GM19467 (cell line): ENCODE measurements at regions not wholly inside any gene's neighbourhood (a gene's known extent, or its start where the extent isn't known, plus 50 kb on each side); places are given as distances from the start of the nearest gene placed in this dataset.
"Not testable (repeated sequence)": the region's sequence is repeated elsewhere in the genome, so short reads cannot be mapped to it uniquely, and the experiment has no call there.

Experiments
- ATAC-seq: cut with Tn5 transposase; IDR thresholded peaks from one replicate; pipeline ENCODE4 v1.9.1; 2021; ENCODE audit warnings: mild to moderate bottlenecking, moderate library complexity; ENCODE audit not compliant: unreplicated experiment

DNA sequence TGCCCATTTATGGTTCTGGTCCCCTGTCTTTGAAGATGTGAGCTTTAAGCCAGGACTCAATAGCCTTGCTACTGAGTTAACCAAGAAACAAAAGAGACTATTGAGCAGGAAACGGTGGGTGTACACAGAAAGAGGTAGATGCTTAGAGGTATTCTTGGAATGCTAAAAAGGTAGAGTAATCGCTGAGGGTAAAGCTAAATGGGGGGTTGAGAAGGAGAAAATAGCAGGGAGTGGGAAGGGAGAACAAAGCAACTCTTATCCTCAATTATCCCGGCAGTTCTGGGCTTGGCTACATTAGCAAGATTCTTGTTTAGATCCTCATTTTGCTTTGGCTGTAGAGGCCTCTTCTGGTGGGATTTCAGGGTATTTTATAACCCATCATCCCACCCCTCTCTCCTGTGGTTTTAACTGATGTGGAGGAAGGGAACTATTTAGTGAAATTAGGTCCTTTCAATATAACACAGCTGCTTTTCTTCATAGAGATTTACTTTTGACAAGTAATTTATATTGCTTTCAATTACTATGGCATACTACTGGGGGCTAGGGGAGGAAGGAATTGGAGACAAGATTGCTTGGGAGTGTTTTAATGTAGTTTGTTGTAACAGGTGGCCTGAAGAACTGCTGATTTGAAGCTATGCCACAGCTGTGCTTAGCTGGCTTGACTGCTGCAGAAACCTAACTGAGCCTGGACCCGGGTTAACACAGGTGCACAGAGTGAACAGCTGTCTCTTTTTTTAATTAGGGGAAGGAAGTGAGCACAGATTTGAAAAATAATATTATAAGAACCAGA, 234.3 kb upstream of the CCDC54 start:
- ATAC-seq, result no peak

- ATAC-seq, result no peak
Observed at GRCh38 chr3:107150675-107151074, 226.6 kb upstream of the CCDC54 start.

DNA sequence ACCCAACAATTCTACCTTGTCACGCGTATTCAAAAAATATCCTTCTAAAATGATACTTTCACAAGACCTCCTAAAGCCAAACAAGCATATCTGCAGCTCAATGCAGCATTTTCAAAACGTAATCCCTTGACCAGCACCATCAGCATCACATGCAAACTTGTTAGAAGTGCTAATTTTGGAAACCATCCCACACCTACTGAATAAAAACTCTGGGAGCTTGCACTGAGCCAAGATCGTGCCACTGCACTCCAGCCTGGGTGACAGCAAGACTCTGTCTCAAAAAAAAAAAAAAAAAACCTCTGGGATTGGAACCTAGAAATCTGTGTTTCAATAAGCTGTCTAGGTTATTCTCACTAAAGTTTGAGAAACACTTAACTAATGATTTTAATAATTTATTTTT, 223.3 kb upstream of the CCDC54 start:
- ATAC-seq, result no peak

- ATAC-seq, result no peak
Observed at GRCh38 chr3:107172411-107172810, 204.8 kb upstream of the CCDC54 start.

- no peak for ATAC-seq
Observed at GRCh38 chr3:107184375-107184774, 192.9 kb upstream of the CCDC54 start.

- no peak for ATAC-seq
Observed at GRCh38 chr3:107188262-107188661, 189.0 kb upstream of the CCDC54 start.

DNA sequence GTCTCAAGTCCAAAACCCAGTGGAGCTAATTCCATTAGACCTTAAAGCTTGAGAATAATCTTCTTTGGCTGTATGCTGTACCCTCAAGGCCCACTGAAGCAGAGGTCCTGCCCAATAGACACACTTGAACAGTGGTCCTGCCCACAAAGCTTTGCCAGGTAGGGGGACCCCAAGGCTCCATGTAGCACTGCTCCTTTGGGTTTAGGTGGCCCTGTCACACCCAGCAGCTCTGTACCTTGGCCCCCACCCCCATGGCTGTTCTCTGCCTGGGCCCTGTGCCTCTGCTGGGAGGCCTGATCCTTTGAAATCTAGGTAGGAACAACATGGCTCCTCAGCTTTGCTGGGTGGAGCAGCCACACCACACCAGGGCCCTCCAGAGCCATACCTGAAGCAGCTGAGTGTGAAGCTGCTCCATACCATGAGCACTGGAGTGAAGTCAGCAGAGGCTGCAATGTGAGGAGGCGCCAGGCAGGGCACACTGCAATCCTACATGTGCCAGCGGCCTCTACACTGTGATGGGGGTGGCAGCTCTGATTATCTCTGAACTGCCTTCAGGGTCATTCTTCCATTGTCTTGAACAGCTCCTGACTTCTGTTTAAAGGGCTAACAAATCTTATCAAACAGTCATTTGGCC, 188.0 kb upstream of the CCDC54 start:
- no peak for ATAC-seq

GRCh38 chr3:107193116-107193515, 184.1 kb upstream of the CCDC54 start:
- no peak for ATAC-seq

GRCh38 chr3:107198581-107199181, 178.6 kb upstream of the CCDC54 start:
- no peak for ATAC-seq

DNA sequence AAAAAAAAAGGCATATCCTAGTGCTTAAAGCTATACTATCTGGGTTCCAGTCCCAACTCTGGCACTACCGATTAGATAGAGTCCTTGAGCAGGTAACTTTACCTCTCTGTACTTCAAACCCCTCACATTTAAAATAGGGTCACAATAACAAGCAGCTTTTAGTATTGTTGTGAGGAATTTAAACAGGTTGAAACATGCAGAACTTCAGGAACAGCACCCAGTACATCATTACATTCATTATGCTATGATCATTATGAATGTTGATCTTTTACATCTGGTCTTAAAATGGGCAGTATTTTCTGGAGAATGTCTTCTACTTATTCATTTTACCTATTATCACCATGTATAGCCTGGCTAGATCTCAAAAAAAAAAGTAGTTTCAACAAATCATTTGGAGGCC, 176.1 kb upstream of the CCDC54 start:
- ATAC-seq, result no peak

GRCh38 chr3:107202885-107203284, 174.4 kb upstream of the CCDC54 start:
- ATAC-seq, result not testable (repeated sequence)

DNA sequence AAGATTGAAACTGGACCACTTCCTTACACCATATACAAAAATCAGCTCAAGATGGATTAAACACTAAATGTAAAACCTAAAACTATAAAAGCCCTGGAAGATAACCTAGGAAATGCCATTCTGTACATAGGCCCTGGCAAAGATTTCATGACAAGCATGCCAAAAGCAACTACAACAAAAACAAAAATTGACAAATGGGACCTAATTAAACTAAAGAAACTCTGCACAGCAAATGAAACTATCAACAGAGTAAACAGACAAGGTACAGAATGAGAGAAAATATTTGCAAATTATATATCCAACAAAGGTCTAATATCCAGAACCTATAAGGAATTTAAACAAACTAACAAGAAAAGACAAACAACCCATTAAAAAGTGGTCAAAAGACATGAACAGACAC, 173.1 kb upstream of the CCDC54 start:
- ATAC-seq, result no peak

DNA sequence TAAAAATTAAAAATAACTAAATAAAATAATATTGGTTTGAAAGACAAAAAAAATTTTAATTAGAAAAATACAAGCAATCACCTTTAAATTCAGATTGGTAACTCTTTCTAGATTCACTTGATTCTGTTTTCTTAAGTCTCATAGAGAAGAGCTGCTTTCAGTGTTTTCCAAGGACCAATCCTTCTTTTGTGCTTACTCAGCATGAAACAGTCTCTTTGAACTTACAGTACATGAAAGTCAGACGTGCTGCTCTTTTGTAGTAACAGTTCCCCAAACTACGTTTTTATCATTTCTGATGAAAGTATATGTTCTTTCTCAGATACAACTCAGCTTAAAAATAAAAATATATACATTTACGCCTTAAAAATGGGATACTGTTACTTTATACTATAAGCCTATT, 171.9 kb upstream of the CCDC54 start:
- no peak for ATAC-seq

DNA sequence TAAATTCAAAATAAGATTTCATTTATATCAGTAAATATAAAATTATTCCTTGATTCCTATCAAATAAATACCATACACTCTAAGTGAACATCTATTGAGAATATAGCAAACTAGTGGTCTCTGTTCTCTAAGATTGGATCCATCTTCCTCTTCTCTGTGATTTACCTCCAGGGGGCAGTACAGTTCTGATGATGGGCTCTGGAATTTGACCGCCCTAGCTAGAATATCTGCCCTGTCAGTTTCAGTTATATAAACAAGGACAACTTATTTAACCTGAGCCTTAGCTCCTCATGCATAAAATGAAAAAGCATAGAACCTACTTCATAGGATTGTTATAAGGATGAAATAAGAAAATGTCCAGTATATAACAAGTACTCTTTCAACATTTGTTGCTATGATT, 171.1 kb upstream of the CCDC54 start:
- no peak for ATAC-seq

DNA sequence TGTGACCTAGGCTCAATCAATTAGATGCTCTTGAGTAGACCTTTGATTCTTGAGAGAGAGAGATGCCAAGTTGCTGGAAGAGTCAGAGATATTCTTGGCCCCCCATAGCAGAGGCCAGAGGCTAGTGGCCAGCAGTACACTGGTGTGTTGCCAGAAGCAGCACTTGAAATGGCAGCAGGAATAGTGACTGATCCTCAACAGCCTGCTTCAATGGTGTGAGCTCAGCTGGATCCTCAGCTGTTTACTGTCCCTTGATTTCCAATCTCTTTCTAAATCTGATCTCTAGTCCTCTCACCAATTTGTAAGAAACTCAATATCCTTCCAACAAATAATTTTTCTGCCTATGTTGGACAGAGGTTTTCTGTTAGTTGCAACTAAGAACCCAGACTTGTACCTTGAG, 170.3 kb upstream of the CCDC54 start:
- ATAC-seq, result no peak

DNA sequence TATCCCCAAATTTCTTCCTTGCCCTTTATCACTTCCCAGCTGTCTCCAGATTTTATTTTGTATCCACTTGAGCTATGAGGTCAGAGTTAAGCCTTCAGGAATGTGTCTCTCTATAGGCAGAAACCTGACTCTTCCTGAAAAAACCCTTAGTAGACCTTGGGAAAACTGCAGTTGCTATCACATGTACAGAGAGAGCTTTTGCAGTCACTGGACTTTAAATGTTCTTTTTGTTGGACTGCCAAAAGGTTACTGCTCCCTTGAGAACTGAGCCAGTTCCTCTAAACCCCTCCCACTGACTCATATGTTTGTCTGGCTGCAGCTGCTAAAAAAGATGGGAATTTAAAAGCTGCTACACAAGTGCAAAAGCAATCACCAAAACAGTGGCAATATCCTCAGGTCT, 169.1 kb upstream of the CCDC54 start:
- ATAC-seq, result no peak

- no peak for ATAC-seq
Observed at GRCh38 chr3:107208796-107209195, 168.4 kb upstream of the CCDC54 start.

GRCh38 chr3:107209302-107209990, 167.8 kb upstream of the CCDC54 start:
- no peak for ATAC-seq

DNA sequence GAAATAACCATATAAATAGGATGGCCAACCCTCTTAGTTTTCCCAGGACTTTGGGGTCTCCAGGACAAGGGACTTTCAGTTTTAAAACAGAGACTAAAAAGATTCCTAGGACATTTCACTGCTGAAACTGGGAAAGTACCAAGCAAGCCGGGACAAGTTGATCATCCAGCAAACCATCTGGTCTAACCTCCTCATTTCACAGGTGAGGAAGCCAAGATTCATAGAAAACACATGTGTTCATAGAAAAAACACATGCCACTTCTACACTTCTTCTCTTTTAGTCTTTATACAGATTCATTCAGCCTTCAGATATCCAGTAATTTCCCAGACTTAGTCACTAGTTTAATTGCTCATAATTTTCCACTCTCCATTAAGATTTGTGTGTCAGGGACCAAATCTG, 165.6 kb upstream of the CCDC54 start:
- ATAC-seq, result no peak

DNA sequence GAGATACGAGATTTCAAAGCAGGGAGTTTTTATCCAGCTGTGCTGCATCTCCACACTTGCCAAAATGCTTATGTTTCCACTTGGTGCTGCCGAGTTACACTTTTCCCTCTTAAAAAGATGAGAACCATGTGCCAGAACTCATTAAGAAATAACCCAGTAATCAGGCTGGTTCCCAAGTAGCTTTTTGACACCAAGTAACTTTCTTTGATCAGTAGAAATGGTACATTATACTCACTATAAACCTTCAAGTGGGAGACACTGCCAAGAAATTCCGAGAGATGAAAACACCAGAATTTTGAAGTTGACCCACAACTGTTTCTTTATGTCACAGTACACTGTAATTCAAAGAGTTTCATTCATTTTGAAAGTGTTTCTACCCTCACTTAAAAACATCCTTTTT, 164.6 kb upstream of the CCDC54 start:
- no peak for ATAC-seq

DNA sequence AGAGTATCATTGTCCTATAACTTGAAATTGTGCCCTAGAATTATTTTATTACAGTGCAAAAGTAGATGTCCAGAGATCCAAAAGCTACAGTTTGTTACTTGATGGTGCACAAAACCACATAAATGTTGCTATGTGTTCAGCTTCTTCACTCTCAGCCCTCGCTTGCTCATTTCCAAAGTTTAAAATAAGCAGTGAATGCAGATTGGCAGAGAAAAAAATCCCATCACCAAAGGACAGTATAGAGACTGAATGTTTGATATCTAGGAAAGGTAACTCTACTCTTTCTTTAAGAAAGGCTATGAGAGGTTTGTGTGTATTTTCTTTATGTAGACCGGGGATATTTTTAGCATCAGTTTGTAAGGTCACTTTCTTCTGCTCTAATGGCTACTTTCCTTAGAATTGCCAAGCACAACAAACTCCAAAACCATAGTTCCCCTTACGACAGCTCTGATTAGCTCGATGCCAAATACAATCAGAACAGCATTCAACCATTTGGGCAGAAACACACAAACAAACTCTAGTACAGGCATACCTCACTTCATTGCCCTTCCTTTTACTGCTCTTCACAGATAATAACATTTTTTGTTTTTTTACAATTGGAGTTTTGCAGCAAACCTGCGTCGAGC, 164.1 kb upstream of the CCDC54 start:
- ATAC-seq, result no peak
